ENCODE measurements at regions not wholly inside any gene's neighbourhood (a gene's known extent, or its start where the extent isn't known, plus 50 kb on each side); places are given as distances from the start of the nearest gene placed in this dataset.

DNA sequence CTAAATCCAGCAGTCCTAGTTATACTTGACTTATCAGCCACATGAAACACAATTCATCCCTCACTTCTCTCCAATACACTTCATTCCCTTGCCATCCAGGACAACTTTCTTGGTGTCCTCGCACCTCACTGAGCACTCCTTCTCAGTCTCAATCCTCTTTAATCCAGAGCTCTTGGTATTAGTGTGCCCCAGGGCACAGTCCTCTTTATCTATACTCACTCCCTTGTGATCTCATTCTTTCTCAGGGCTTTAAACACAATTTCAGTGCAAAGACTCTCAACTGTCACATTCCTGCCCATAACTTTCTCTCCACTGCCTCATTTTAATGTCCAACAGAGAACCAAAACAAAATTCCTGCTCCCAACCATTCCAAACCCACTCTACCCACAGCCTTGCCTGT is 60.8 kb upstream of the SPOPL start:
- DNase-seq (ENCODE audit: low spot score): no peak

DNA sequence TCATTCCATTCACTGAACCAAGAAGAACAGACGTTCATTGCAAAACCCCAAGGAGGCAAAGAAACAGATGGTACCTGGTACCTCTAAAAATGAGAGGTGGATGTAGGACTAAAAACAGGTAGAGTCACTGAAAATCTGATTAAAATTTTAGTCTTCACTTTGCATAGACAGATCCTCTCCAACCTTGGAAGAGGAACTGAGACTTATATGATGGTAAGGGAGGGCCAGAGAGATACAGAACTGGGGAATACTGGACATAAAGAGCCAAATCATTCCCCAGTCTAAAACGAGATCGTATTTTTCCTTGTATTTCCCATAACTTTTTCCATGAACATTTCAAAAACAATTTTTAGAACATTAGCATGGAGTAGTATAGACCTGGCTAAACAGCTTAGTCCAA is 59.7 kb upstream of the SPOPL start:
- DNase-seq (ENCODE audit: low spot score): no peak

DNA sequence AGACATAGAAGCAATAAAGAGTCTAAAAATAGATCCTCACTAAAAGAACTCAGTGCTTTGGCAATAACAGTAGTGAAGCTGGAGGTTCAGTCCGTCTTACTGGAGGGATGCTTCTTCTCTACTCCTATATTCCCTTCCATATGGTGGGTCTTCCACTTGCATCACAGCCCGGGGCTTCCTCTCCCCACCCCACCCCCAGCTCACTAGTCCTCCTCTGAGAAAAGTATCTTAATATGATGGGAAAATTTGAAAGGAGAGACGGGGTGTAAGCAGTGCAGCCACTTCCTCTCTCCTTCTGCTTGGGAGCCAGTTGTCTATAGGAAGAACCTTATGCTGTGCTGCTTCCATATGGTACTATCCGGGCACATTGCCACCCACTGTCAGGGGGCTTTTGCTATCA is 57.2 kb upstream of the SPOPL start:
- no peak for DNase-seq (ENCODE audit: low spot score)

DNA sequence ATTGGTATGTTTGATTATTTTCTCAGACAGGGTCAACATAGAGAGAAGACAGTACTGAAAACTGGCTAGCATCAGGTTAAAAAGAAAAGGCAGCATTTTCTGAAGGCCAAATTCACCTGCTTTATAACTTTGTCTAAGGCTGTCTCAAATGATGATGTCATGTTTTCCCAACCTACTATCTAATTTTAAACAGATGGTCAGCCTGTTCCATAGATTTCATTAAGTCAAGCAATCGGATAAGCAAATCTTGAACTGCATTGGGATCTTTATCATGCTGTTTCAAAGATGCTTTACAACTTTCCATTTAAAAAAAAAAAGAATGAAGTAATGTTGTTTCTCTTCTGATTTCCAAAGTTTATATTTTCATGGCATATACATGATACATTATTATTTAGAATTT is 56.3 kb upstream of the SPOPL start:
- no peak for DNase-seq (ENCODE audit: low spot score)

DNA sequence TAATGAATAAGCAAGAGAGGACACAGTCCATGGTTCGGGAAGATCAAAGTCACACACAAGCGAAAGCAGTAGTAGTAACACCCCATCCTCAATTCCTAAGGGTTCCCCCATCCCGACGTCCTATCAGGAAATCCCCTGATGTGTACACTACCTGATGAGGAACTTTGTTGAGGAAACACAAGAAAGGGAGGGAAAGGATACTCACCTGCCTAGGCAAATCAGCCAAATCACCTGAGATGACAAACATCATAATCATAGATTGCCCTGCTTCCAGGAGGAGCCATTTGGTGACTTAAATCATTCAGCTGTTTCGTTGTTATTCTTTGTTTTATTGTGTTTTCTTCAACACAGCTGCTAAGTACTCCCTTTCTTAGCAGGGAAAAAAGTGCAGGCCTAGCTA is 55.5 kb upstream of the SPOPL start:
- DNase-seq (ENCODE audit: low spot score): no peak

DNA sequence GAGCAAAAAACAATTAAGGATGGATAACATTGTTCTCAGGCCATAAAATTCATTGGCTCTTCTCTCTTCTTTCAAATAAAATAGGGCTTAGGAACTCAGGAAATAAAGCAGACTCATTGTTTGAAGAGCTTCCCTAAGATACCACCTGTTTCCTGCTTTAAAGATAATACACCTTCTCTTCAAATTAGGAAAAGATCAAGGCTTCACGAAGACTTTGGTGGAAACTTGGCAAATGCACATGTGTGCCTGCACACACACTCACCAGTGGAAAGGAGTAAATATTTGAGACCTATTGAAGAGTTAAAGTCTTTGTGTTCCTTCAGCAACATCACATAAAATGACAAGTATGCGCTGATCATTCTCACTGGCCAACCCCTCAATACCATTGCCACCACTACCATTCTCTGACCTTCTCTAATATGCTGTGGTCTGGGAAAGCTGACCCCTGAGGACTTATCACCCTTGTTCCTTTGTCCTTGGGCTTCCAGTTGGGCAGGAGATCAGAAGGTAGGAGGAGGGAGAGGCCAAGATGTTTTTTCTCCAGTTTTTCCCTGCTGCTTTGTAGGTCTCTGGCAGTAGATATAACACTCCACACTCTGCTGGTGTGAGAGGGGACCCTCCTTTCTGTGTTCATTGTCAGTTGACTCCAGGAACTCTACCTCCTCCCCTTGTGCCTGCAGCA is 53.5 kb upstream of the SPOPL start:
- no peak for DNase-seq (ENCODE audit: low spot score)
